AG09309 (cell line): ENCODE measurements at regions not wholly inside any gene's neighbourhood (a gene's known extent, or its start where the extent isn't known, plus 50 kb on each side); places are given as distances from the start of the nearest gene placed in this dataset.

ENCODE experiments used
- DNase-seq: peaks from one replicate; pipeline ENCODE4 v3.0.0-alpha.2; 2010; ENCODE audit warnings: low read depth
- H3K4me3 ChIP-seq: 2 replicates; pipeline ENCODE4 v1.5.1; 2011; ENCODE audit warnings: mild to moderate bottlenecking, low read depth, low read length, moderate library complexity; ENCODE audit not compliant: control insufficient read depth
- TF ChIP-seq, protein P1 (sequence below): IDR thresholded peaks from 2 replicates; pipeline ENCODE4 v1.5.1; 2011; ENCODE audit warnings: mild to moderate bottlenecking, low read depth, low read length, inconsistent platforms; ENCODE audit not compliant: insufficient read depth, control insufficient read depth; ENCODE audit errors: missing control alignments

- no peak overlapping the region for H3K4me3 ChIP-seq
- DNase-seq: peak; percentile 21
- TF ChIP-seq, protein P1, sequence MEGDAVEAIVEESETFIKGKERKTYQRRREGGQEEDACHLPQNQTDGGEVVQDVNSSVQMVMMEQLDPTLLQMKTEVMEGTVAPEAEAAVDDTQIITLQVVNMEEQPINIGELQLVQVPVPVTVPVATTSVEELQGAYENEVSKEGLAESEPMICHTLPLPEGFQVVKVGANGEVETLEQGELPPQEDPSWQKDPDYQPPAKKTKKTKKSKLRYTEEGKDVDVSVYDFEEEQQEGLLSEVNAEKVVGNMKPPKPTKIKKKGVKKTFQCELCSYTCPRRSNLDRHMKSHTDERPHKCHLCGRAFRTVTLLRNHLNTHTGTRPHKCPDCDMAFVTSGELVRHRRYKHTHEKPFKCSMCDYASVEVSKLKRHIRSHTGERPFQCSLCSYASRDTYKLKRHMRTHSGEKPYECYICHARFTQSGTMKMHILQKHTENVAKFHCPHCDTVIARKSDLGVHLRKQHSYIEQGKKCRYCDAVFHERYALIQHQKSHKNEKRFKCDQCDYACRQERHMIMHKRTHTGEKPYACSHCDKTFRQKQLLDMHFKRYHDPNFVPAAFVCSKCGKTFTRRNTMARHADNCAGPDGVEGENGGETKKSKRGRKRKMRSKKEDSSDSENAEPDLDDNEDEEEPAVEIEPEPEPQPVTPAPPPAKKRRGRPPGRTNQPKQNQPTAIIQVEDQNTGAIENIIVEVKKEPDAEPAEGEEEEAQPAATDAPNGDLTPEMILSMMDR: no peak
These were observed 82.8 kb upstream of the SNX19 start for GRCh38 chr11:130999086-130999485.

GRCh38 chr11:130999992-131000770, 83.9 kb upstream of the SNX19 start:
- peak; percentile 80 for DNase-seq
- TF ChIP-seq, protein P1: no peak

GRCh38 chr11:131002145-131002544, 85.9 kb upstream of the SNX19 start:
- TF ChIP-seq, protein P1: no peak
- no peak for DNase-seq
- H3K4me3 ChIP-seq: no peak overlapping the region

More at GRCh38 chr11:130999992-131000770, 83.9 kb upstream of the SNX19 start:
- no peak overlapping the region for H3K4me3 ChIP-seq

- TF ChIP-seq, protein P1: no peak
- no peak overlapping the region for H3K4me3 ChIP-seq
- DNase-seq: no peak
These were observed 89.5 kb upstream of the SNX19 start for GRCh38 chr11:131005829-131006228.

- peak; percentile 45 for DNase-seq
- no peak overlapping the region for H3K4me3 ChIP-seq
- TF ChIP-seq, protein P1: peak; percentile 84
These were observed 108.7 kb upstream of the SNX19 start for GRCh38 chr11:131025020-131025419.

DNA sequence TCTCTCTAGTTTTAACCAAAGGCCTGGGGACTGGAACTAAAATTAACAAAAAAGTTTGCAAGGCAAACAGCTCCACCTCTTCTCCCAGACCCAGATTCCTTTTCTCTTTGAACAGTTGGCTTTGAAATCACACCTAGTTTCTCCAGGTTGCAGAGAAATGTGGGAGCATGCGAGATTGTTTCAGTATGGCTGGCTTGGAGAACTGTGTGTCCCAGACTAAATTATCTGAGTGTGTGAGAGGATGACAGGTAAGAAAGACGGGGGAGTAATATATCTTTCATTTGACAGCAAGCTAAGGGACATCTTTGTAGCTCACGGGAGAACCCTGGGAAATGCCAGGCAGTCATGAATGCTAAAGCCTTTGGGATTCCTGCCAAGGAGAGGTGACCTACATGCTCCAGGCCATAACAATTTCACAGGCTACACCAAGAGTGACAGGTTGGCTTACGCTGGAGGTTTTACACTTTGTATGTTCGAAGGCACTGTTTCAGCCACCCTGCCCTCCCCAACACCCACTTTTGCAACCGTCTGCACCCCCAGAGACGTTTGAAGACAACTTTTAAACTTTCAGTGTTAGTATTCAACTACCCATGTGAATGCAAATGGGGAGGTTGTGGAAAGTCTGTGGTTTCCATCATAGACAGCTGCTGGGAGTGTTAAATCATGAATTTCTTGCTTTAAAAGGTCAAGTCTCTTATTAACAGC, 109.3 kb upstream of the SNX19 start:
- TF ChIP-seq, protein P1: no peak
- no peak for DNase-seq

More for the DNA sequence above, 109.3 kb upstream of the SNX19 start:
- H3K4me3 ChIP-seq: no peak overlapping the region
